ENCODE measurements at regions not wholly inside any gene's neighbourhood (a gene's known extent, or its start where the extent isn't known, plus 50 kb on each side); places are given as distances from the start of the nearest gene placed in this dataset.

GRCh38 chr6:17020889-17021538 is 80.8 kb upstream of the STMND1 start:
- TF ChIP-seq, protein P1, sequence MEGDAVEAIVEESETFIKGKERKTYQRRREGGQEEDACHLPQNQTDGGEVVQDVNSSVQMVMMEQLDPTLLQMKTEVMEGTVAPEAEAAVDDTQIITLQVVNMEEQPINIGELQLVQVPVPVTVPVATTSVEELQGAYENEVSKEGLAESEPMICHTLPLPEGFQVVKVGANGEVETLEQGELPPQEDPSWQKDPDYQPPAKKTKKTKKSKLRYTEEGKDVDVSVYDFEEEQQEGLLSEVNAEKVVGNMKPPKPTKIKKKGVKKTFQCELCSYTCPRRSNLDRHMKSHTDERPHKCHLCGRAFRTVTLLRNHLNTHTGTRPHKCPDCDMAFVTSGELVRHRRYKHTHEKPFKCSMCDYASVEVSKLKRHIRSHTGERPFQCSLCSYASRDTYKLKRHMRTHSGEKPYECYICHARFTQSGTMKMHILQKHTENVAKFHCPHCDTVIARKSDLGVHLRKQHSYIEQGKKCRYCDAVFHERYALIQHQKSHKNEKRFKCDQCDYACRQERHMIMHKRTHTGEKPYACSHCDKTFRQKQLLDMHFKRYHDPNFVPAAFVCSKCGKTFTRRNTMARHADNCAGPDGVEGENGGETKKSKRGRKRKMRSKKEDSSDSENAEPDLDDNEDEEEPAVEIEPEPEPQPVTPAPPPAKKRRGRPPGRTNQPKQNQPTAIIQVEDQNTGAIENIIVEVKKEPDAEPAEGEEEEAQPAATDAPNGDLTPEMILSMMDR (optimal IDR thresholded peaks at IDR 0.05 in 1 of 3, IDR thresholded peaks at IDR 0.05 in 1 of 3, conservative IDR thresholded peaks at IDR 0.05 in 1 of 3; ENCODE audit: extremely low read depth in 1 of 3, insufficient read depth in 2 of 3, low read length in 3 of 3), result no peak
- TF ChIP-seq EZH2 (IDR thresholded peaks at IDR 0.05; ENCODE audit: low read length), result no peak
